Hepatic stellate cell (primary cell): ENCODE measurements at regions not wholly inside any gene's neighbourhood (a gene's known extent, or its start where the extent isn't known, plus 50 kb on each side); places are given as distances from the start of the nearest gene placed in this dataset.
"Not testable (repeated sequence)": the region's sequence is repeated elsewhere in the genome, so short reads cannot be mapped to it uniquely, and the experiment has no call there.

Experiments
- DNase-seq: peaks from one replicate; pipeline ENCODE4 v3.0.0; 2011; ENCODE audit warnings: low spot score

DNA sequence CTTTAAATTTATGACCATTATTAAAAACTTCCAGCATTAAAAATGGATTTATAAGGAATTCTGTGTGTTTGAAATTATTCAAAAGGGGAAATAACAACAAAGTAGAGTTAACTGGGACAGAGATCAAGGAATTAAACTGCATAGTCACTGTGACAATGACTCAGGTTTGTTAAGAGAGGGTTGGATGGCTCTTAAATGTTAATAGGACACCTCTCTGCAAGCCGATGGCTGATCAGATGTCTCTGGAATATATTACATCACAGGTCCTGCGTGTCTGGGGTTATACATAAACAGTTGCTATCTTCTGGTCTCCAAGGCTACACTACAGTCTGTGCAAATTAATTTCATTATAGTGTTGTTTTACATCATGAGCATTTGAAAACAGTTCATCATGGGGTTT lies 574.3 kb downstream of the COL12A1 start:
- DNase-seq = no peak

DNA sequence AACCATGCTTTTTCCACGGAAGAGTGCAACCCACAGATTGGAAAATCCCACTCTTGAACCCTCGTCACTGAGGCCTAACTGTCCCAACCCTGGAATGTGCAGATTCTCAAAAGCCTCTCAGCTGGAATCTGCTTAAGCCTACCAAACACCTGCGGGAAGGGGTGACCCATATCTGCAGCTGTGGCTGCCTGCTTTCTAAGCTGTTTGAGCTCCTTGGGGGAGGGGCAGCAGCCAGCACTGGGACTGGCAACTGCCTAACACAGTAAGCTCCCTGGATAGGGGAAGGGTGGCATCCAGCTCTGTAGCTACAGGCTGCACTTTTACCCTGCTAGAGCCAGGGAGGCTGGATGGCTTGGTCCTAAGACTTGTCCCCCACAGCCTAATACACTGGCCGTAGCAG lies 579.6 kb downstream of the COL12A1 start:
- DNase-seq = no peak

DNA sequence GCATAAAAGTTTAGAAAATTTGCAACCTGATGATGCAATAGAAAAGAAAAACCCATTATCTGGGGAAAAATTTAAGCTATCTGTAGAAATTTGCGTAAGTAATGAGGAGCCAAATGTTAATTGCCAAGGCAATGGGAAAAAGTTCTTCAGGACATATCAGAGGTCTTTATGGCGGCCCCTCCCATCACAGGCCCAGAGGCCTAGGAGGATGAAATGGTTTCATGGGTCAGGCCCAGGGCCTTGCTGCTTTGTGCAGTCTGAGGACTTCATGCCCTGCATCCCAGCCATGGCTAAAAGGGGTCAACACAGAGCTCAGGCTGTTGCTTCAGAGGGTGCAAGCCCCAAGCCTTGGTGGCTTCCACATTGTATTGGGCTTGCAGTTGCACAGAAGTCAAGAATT lies 582.8 kb downstream of the COL12A1 start:
- DNase-seq = no peak

DNA sequence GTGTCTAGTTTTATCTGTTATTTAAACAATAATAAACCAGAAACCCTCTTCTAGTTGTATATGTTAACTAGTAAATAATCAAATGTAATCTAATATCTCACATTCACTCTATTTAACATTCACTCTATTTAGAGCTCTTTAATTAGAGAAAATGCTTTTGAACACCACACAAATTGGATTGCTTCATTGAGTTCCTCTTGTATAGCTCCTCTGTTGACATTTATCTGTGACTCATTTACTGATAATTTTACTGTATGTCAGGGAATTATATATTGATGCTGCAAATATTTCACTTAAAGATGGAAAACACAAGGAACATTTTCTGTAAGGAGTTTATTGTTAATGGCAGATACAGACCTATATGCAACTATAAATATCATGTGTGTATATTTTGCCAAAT lies 594.6 kb downstream of the COL12A1 start:
- no peak for DNase-seq

DNA sequence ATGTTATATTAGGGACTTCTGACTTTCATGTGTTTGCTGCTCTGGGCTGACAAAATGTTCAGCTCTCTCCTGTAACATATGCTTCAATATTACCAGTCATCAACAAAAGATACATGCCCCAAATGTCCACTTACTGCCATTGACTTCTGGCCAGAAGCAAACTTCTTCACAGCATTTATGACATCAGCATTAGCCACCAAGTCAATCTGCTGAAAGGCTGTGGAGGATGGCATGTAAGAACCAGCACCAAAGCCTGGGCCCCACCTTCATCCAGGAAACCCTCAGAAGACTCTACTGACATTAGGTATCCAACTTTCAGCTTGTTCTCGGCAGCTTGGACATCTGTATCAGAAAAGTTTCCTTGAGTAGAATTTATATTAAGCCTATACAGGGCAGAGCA lies 595.5 kb downstream of the COL12A1 start:
- no peak for DNase-seq

DNA sequence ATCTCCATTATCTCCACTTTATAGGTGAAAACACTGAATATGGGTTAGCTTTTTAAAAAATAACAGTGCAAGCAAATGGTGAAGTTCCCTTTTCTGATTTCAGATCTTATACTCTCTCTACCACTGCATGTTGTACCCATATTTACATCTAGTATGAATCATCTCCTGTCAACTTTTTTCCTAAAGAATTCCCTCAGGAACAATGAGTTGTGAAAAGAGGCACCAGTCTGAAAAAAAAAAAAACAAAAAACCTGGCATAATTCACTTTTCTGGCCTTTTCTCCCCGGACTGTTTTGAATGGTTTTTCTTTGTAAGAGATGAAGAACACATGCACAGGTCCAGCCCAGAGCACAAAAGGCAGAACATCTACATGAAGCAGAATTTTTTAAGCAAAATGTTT lies 596.0 kb downstream of the COL12A1 start:
- DNase-seq = no peak

DNA sequence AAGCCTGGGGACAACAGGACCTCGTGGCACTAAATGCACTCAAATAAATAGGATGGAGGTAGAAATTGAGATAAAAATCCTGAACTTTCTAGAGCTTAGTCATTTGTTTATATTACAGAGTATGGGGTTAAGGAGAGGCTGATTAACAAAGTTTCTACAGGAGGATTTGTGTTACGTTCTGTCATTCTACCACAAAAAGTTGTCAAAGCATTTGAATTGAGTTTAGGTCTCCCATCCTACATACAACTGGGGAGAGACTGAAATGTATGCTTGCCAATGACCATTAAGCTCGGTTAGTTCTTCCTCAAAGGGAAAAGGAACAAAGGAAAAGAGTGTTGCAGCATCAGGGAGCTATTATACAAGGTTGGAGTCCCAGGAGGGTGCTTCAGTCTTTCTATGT lies 597.9 kb downstream of the COL12A1 start:
- no peak for DNase-seq

DNA sequence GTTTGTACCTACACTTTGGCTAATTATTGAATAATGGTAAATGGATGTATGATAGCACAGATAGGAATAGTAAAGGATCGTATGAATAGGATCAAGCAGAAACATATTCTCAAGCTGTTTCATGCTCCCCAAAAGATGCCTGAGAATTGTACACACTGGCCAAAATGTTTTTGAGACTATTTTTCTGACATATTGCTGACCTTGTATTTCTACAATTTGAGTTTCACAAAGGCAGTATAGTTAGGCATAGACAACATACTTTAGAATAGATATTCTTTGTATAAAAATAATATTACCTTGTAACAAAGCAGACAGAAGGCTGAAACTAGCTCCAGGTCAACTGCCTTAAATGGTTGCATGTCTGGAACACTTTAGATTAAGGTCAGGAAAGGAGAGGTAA lies 598.4 kb downstream of the COL12A1 start:
- no peak for DNase-seq

DNA sequence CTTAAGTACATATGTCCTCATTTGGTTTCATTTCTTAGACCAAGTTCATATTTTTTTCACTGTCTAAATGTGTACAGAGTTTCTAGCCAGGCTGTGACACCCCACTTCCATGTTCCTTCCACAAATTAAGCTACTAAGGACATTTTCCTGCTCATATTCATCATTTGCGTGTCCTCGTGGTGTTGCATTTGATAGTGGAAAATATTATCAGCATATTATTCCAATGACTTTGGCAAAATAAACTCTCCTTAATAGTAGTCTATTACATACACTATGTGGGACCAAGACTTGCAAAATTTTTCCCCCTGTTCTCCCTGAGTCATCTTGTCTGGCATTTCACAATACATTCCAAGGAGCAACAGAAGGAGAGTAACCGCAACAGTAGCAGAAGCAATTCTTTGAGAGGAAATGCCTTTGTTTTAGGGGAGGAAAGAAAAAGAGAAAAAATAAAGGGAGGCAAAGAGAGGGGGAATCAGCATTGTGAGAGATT lies 599.2 kb downstream of the COL12A1 start:
- DNase-seq = peak; percentile 42

DNA sequence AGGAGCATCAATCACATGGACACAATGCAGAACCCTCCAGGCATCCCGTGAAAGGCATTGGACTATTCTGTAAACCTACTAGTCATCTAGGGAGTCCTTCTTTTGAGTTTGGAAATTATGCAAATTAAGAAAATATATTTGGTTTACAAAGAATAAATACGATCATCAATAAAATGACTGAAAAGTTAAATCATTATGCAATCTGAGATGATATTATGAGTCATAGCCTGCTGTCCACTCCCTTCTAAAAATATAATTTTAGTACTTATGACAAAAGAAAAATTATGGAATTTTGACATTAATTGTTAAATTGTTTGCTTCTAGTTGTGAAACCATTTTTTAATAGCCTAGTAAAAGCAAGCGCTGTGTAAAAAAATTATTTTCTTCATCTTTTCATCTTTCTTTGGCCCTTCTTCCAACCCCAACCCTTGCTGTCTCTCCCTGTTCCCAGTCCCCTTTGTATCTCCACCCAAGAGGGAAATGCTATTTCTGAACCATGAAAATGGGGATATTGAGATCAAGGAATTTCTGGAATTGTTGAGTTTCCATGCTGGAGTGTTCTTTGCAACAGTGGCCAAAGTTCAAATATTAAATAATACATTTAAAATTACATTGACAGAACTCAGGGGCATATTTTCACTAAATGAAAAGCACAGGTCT lies 599.8 kb downstream of the COL12A1 start:
- no peak for DNase-seq

DNA sequence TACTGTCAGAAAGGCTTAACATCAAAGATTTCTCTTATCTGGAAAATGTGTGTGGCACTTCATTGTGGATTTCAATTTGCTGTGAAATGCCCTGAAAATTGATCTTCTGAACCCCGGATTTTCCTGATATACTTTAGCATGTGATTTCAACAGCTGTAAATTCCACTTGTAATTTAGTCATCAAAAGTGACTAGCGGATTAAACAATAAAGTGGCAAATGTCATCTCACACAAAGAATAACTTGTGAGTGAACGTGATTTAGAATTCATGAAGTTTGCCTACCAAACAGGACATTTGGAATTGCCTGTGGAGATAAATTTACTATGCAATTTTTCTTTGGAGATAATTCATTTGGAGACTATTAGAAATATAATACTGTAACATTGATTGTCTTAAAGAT lies 601.6 kb downstream of the COL12A1 start:
- no peak for DNase-seq

DNA sequence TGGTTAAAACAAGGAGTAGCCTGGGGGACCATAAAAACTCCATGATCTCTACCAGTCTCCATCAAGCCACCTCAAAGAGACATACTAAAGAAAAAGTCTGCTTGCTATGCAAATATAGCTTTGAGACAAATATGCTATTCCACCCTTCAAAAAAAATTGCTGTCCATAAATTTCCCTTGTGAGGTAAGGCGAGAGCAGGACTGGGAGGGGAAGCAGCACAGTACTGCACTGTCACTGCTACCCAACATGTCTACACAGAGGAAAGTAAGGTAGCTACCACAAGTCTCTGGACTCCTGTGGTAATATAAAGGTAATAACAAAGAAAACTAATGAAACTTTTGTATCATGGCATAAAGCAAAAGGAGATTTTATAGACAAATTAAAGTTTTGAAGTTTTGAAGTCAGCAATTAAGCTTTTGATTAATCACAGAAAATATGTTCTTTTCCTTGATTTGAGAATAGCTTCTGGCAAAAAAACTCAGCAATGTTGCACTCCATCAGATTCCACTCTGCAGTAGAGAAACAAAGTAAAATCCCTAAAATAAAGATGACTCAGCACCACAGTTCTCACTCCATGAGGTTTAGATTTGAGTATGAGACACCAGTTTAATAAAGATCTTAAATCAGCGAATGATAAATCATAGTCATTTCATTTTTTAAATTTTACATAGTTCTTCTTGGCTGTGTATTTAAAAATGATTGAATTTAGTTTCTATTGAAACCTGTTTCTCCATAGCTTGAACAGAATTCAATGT lies 602.4 kb downstream of the COL12A1 start:
- DNase-seq = no peak

DNA sequence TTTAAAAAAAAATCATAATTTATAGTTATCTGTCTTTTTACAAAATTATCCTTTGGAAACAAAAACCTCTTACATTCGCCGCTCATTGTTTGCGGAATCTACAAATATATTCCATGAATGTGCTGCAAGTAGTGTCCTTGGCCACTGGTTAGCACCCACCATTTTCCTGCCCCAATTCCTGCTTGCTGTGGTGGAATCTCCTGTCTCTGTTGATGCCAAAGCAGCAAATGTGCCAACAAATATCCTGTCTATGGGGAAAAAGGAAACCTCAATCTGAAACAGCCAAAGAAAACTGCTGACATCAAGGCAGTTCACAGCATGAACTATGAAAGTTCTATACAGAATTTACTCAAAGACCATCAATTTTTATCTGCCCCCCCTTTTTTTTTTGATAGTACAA lies 603.6 kb downstream of the COL12A1 start:
- no peak for DNase-seq

DNA sequence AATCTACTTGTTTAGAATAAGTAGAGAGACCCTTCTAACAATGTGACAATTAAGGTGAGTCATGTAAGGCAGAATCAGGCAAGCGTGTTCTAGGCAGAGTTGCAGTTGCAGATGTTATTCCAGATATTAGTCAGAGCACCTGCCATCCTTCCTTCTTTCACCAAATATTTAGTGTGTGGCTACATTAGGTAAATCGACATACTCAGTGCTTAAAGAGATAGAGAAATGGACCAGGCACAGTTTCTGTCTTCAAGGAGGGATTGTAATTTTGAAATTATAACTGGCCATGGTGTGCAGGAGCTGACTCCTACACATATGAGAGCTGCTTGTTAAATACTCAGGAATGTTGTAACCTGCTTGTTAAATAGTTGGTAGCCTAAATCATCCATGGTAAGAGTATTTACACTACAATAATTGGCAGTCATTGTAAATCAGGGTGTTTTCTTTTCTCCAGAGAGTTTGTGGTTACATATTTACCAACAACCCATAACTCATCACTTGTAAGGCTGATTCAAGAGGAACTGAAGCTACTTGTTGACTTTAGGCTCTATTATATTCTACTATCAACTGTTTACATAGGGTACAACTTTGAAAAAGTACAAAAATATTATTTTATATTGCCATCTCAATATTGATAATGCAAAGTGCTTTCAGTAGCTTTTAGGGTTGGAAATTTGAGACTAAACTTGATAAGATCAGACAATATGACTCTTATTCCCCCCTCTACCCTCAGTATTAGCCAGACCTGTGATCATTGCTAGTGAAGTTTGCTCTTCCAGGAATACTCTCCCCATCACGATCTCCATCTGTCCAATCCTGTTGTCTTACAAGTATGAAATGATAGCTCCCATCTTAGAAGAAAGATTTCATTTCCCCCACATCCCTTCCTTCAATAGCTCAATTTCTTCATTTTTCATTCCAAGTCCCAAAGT lies 607.1 kb downstream of the COL12A1 start:
- no peak for DNase-seq

DNA sequence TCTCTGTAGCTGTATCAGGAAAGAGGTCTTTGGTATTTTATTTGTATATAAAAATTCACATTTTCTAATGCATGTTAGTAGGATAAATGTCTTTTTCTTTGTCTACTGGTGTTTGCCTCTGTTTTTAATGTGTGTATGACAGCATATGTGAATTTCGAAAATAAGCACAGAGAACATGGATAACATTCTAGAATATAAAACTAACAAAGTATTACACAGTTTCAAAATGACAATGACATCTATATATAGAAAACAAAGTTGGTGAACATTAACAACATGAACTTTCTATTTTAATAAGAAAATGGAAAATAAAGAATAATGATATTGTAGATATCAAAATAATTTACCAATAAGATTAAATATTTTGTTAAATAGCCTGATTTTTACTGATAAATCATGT lies 608.0 kb downstream of the COL12A1 start:
- DNase-seq = no peak

DNA sequence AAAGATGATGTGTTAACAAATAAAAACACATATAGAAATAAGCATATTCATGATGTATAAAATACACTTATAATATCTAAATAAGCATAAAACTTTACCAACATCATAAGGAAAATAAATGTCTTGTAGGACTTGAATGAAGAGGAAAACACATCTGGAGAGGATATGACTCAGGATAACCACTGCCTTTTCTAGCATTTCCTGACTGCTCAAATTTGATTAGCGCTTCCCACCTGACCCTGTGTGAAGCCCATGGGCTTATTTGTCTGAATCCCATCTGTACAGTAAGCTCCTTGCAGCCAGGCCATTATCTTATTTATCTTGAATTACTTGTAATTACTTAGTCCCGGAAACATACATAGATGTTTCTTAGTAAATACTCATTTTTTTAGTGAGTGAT lies 608.6 kb downstream of the COL12A1 start:
- no peak for DNase-seq

DNA sequence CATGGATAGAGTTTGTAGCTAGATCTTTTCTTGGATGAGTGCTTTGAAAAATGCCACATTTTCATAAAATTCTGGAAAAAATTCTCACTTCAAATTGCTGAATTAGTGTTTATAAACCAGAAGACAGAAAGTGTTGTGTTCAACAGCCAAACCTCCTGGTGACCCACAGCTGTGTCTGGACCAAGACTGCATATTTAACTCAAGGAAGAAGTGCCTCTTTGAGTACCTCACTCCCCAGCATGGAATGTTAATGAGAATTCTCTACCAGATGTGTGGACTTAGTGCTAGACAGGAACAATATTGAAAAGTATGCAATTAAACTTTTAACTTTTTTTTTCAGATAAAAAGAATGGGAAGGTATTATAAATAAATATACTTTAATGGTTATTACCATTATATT lies 609.3 kb downstream of the COL12A1 start:
- DNase-seq = no peak

DNA sequence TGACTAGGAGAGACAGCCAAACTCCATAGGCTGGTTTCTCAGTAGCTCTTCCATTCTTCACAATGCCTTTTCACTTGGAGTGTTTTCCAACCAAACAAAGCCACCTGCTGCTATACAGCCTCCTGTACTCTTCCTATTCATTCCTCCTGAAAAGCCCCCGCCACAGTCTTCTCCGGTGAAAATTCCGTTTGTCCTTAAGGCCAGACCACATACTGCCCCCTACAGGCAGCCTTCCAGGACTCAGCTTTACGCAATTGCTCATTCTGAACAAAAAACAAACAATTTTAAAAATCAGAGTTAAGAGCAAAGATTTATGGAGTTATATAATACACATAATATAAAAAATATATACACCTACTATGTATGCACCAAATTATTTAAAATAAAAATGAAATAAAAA lies 611.5 kb downstream of the COL12A1 start:
- not testable (repeated sequence) for DNase-seq

DNA sequence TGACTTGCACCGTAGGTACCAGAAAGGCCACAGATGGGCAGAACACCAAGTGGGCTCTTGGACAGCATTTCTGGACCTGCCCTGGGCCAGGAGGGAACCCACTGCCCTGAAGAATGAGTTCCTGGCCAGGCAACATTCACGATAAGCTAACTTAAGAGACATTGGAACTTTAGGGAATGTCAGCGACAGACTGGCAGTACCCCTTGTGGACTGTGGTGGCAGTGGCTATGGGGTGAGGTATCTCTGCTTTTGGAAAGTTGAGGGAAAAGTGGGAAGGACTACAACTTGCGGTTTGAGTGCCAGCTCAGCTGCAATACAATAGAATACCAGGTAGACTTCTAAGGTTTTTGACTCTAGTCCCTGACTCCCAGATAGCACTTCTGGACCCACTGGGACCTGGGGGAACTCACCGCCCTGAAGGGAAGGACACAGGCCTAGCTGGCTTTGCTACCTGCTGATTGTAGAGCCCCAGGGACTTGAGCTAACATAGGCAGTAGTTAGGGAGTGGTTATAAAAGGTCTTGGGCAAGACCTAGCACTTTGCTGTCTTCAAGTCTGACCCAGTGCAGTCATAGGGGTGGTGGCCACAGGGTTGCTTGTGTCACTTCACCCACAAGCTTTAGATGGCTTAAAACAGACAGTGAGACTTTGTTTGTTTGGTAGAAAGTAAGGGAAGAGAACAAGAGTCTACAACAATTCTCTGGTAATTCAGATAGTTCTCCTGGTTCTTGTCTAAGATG lies 617.6 kb downstream of the COL12A1 start:
- no peak for DNase-seq

DNA sequence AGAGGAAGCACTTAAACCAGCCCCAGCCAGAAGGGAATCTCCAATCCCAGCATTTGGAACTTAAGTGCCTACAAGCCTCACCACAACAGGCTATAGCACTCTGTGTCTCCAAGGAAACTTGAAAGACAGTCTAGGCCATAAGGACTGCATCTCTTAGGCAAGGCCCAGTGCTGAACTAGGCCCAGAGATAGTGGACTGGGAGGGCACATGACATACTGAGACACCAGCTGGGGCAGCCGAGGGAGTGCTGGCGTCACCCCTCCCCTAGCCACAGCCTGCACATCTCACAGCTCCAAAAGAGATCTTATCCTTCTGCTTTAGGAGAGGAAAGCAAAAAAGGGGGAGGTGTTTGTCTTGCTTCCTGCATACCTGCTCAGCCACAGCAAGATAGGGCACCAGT lies 618.5 kb downstream of the COL12A1 start:
- DNase-seq = no peak

DNA sequence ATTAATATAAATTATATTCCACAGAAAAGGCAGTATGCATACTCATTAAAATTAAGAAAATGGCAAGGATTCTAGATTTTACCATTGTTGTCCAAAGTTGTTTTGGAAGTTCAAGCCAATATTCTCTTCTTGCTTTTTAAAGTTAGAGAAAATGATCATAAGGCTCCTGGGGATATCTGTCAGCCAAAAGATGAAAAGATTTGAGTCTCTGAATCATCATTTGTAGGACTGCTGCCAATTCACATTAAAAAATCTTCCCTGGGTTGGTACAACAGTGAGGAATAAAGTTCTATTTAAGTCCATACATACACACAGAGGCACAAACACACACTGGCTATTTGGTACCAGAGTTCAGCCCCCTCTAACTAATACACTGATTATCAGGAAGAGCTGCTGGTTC lies 620.1 kb downstream of the COL12A1 start:
- DNase-seq = no peak

DNA sequence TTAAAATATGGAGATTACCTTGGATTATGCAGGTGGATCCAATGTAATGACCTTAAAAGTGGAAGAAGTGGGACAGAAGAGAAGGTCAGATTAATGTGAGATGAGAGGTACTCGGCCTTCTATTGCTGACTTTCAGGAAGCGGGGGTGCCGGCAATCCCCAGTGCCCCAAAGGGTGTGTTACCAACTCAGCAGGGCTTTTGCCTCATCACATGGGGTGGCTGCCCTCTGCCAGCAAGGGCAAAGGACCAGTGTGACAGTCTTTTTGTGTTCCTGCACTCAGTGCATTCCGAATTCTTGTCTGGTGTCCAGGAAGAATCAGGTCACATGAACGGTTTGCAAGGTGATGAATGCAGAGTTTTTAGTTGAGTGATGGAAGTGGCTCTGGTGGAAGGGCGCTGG lies 624.2 kb downstream of the COL12A1 start:
- DNase-seq = no peak
